NT2/D1 (cell line): ENCODE measurements at regions not wholly inside any gene's neighbourhood (a gene's known extent, or its start where the extent isn't known, plus 50 kb on each side); places are given as distances from the start of the nearest gene placed in this dataset.

Source experiments
- SUZ12 ChIP-seq: IDR thresholded peaks from 2 replicates; pipeline ENCODE4 v1.6.1; 2011; ENCODE audit not compliant: insufficient read length, insufficient read depth; ENCODE audit errors: extremely low read depth
- YY1 ChIP-seq: IDR thresholded peaks from 2 replicates; pipeline ENCODE4 v1.6.1; 2011; ENCODE audit not compliant: insufficient read length, insufficient read depth
- ZNF274 ChIP-seq: IDR thresholded peaks from 2 replicates; pipeline ENCODE4 v1.6.1; 2011; ENCODE audit warnings: mild to moderate bottlenecking, low read depth, low read length

DNA sequence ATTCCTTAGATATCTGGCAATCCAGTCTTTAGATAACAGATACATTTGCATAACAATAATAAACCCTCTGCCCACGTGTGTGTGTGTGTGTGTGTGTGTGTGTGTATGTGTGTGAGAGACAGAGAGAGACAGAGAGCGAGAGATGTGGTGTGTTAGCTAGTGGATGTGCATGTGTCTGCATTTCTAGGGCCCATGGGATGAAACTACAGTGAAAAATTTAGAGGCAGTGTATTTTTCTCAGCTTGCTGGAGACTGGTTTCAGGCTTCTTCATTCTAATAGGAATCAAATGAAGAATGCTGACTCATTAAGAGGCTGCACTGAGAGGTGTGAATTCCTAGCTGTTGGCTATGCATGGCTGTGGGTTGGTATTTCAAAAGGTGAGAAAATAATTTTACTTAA is 303.2 kb downstream of the LMX1A start:
- TF ChIP-seq YY1 (no peak), ZNF274 (no peak), SUZ12 (no peak)
